Thyroid gland (tissue), 4 donors: ENCODE measurements at regions not wholly inside any gene's neighbourhood (a gene's known extent, or its start where the extent isn't known, plus 50 kb on each side); places are given as distances from the start of the nearest gene placed in this dataset.

Experiments used
- POLR2A ChIP-seq, 2 donors: fragments of 450-650 bp; IDR thresholded peaks; one replicate each; pipeline ENCODE4 v1.6.1; 2017; ENCODE audit warnings: antibody characterized with exemption in 2 of 2, mild to moderate bottlenecking in 2 of 2, moderate library complexity in 1 of 2
- TF ChIP-seq, protein P1 (sequence below), 6 experiments: fragments of 200-600 bp in 3 of 6; fragments of 450-650 bp in 3 of 6; sonication (generic) in 3 of 6; IDR thresholded peaks; one replicate each; pipeline ENCODE4 v1.5.1; 2016 to 2019; ENCODE audit warnings: antibody characterized with exemption in 6 of 6, mild to moderate bottlenecking in 2 of 6, inconsistent platforms in 1 of 6, moderate library complexity in 1 of 6

GRCh38 chr9:3769646-3770045 lies 243.8 kb upstream of the RFX3 start:
- TF ChIP-seq, protein P1, sequence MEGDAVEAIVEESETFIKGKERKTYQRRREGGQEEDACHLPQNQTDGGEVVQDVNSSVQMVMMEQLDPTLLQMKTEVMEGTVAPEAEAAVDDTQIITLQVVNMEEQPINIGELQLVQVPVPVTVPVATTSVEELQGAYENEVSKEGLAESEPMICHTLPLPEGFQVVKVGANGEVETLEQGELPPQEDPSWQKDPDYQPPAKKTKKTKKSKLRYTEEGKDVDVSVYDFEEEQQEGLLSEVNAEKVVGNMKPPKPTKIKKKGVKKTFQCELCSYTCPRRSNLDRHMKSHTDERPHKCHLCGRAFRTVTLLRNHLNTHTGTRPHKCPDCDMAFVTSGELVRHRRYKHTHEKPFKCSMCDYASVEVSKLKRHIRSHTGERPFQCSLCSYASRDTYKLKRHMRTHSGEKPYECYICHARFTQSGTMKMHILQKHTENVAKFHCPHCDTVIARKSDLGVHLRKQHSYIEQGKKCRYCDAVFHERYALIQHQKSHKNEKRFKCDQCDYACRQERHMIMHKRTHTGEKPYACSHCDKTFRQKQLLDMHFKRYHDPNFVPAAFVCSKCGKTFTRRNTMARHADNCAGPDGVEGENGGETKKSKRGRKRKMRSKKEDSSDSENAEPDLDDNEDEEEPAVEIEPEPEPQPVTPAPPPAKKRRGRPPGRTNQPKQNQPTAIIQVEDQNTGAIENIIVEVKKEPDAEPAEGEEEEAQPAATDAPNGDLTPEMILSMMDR (IDR thresholded peaks at IDR 0.05), result no peak
- TF ChIP-seq POLR2A (IDR thresholded peaks at IDR 0.05), result no peak
